SK-N-SH (cell line): ENCODE measurements at regions not wholly inside any gene's neighbourhood (a gene's known extent, or its start where the extent isn't known, plus 50 kb on each side); places are given as distances from the start of the nearest gene placed in this dataset.

Source experiments
- CTCF ChIA-PET: fragments of 300-600, 350-600 bp; formaldehyde crosslinking; extraction: SDS; loops from one replicate; lab custom pipeline; 2021; lab: Yijun Ruan, JAX
- POLR2A ChIA-PET: fragments of 350-600 bp; sonication (Branson Sonifier 250); formaldehyde crosslinking; extraction: SDS; loops from one replicate; lab custom pipeline; 2020; ENCODE audit warnings: antibody characterized with exemption, inconsistent platforms; lab: Yijun Ruan, JAX
- DNase-seq: peaks from one replicate; pipeline ENCODE4 v3.0.0; 2012
- H2AFZ ChIP-seq: fragments of 200-600 bp; sonication (generic); 2 replicates; pipeline ENCODE4 v1.8.1; 2016; ENCODE audit warnings: antibody characterized with exemption, mild to moderate bottlenecking, low read depth
- H3F3A ChIP-seq: fragments of 200-600 bp; sonication (generic); replicated peaks from 2 replicates; pipeline ENCODE3; 2016; ENCODE audit warnings: antibody characterized with exemption, mild to moderate bottlenecking; ENCODE audit not compliant: insufficient read depth
- H3K27ac ChIP-seq, 2 experiments: fragments of 200-500 bp in 1 of 2; fragments of 200-600 bp in 1 of 2; sonication (Bioruptor generic) in 1 of 2; sonication (generic), shearing (Covaris generic) in 1 of 2; 2 replicates each; pipeline versions ENCODE4 v1.5.1 to v1.6.1; 2014 to 2016; ENCODE audit warnings: low read depth in 2 of 2, inconsistent platforms in 1 of 2, low read length in 1 of 2, mild to moderate bottlenecking in 1 of 2, mixed read lengths in 1 of 2
- H3K27me3 ChIP-seq: fragments of 200-600 bp; sonication (generic), shearing (Covaris generic); 2 replicates; pipeline ENCODE4 v1.6.1; 2016; ENCODE audit warnings: mixed run types; ENCODE audit not compliant: insufficient read depth
- H3K36me3 ChIP-seq, 2 experiments: fragments of 200-500 bp in 1 of 2; fragments of 200-600 bp in 1 of 2; sonication (Bioruptor generic) in 1 of 2; sonication (generic) in 1 of 2; replicated peaks in 1 of 2; 2 replicates each; pipeline versions ENCODE3 to v1.5.1; 2014 to 2016; ENCODE audit warnings: low read length in 1 of 2, mild to moderate bottlenecking in 1 of 2; ENCODE audit not compliant: insufficient read depth in 2 of 2, control insufficient read depth in 1 of 2
- H3K4me1 ChIP-seq, 2 experiments: fragments of 200-500 bp in 1 of 2; fragments of 200-600 bp in 1 of 2; sonication (Bioruptor generic) in 1 of 2; sonication (generic), shearing (Covaris generic) in 1 of 2; 2 replicates each; pipeline versions ENCODE4 v1.5.1 to v1.6.1; 2014 to 2016; ENCODE audit warnings: low read depth in 1 of 2, low read length in 1 of 2, mixed run types in 1 of 2; ENCODE audit not compliant: insufficient read depth in 2 of 2, control insufficient read depth in 1 of 2
- H3K4me2 ChIP-seq: fragments of 200-600 bp; sonication (generic), shearing (Covaris generic); 2 replicates; pipeline ENCODE4 v1.6.1; 2017; ENCODE audit warnings: mixed run types
- H3K4me3 ChIP-seq, 2 experiments: fragments of 200-500 bp in 1 of 2; fragments of 200-600 bp in 1 of 2; sonication (Bioruptor generic) in 1 of 2; sonication (generic), shearing (Covaris generic) in 1 of 2; 2 replicates each; pipeline versions ENCODE4 v1.5.1 to v1.8.1; 2014 to 2016; ENCODE audit warnings: low read depth in 2 of 2, inconsistent platforms in 1 of 2, low read length in 1 of 2, mild to moderate bottlenecking in 1 of 2, mixed read lengths in 1 of 2, moderate library complexity in 1 of 2
- H3K79me2 ChIP-seq: fragments of 200-600 bp; sonication (generic); 2 replicates; pipeline ENCODE4 v1.8.1; 2017; ENCODE audit warnings: mild to moderate bottlenecking; ENCODE audit not compliant: insufficient read depth
- H3K9ac ChIP-seq: fragments of 200-600 bp; sonication (generic); 2 replicates; pipeline ENCODE4 v1.6.1; 2017; ENCODE audit warnings: mixed run types
- H3K9me2 ChIP-seq: fragments of 200-600 bp; sonication (generic); 2 replicates; pipeline ENCODE4 v1.6.1; 2017; ENCODE audit warnings: mixed run types
- H3K9me3 ChIP-seq: fragments of 200-600 bp; sonication (generic); 2 replicates; pipeline ENCODE4 v1.6.1; 2017; ENCODE audit warnings: mixed run types, mild to moderate bottlenecking, moderate library complexity
- H4K20me1 ChIP-seq: fragments of 200-600 bp; sonication (generic); 2 replicates; pipeline ENCODE4 v1.6.1; 2017; ENCODE audit warnings: mild to moderate bottlenecking, mixed run types; ENCODE audit not compliant: insufficient read depth
- CTCF ChIP-seq: fragments of 200-600 bp; sonication (generic); IDR thresholded peaks from 2 replicates; pipeline ENCODE4 v1.6.1; 2017; ENCODE audit warnings: antibody characterized with exemption, mild to moderate bottlenecking, moderate library complexity
- EZH2phosphoT487 ChIP-seq: fragments of 200-600 bp; sonication (generic); IDR thresholded peaks from 2 replicates; pipeline ENCODE4 v1.6.1; 2017; ENCODE audit warnings: low read depth, mixed run types, mild to moderate bottlenecking, antibody characterized with exemption, moderate library complexity, borderline replicate concordance
- FOXJ3 ChIP-seq: sonication (generic); formaldehyde crosslinking; IDR thresholded peaks from 2 replicates; pipeline ENCODE4 v1.5.1; 2020; ENCODE audit warnings: mild to moderate bottlenecking, missing genetic modification reagents
- GATA2 ChIP-seq: sonication (generic); formaldehyde crosslinking; IDR thresholded peaks from 2 replicates; pipeline ENCODE4 v1.5.0; 2020; ENCODE audit warnings: mild to moderate bottlenecking, missing genetic modification reagents
- JUND ChIP-seq: IDR thresholded peaks from 2 replicates; pipeline ENCODE4 v1.4.0; 2012
- MAX ChIP-seq: IDR thresholded peaks from 2 replicates; pipeline ENCODE4 v1.4.0; 2012; ENCODE audit warnings: low read depth
- MEF2A ChIP-seq: IDR thresholded peaks from 2 replicates; pipeline ENCODE4 v1.4.0; 2012; ENCODE audit warnings: low read depth, borderline replicate concordance
- MXI1 ChIP-seq: IDR thresholded peaks from 2 replicates; pipeline ENCODE4 v1.6.1; 2012; ENCODE audit warnings: mild to moderate bottlenecking, low read depth, low read length, improper control_type of control experiment
- PBX3 ChIP-seq: IDR thresholded peaks from 2 replicates; pipeline ENCODE4; 2012
- RXRA ChIP-seq: IDR thresholded peaks from 2 replicates; pipeline ENCODE4 v1.4.0; 2012; ENCODE audit warnings: low read depth, mild to moderate bottlenecking, borderline replicate concordance
- TAF1 ChIP-seq: IDR thresholded peaks from 2 replicates; pipeline ENCODE4 v1.6.1; 2012; ENCODE audit warnings: low read depth, mild to moderate bottlenecking, low read length, moderate library complexity, borderline replicate concordance
- USF1 ChIP-seq: IDR thresholded peaks from 2 replicates; pipeline ENCODE4 v1.4.0; 2012; ENCODE audit warnings: low read depth, borderline replicate concordance
- USF2 ChIP-seq: fragments of 150-350 bp; IDR thresholded peaks from 2 replicates; pipeline ENCODE4 v1.6.1; 2017; ENCODE audit warnings: antibody characterized with exemption, low read length, low read depth, borderline replicate concordance
- WGBS: methylation state at CpG from one replicate; pipeline ENCODE4 v1.1.6; 2017; ENCODE audit warnings: low lambda C conversion rate; 5-methylcytosine and 5-hydroxymethylcytosine counted together

GRCh38 chr6:165862813-165863212 lies 199.8 kb upstream of the PDE10A start:
- DNase-seq: no peak
- ChIA-PET POLR2A (no interaction called here), CTCF (interaction anchor here (1.4 to 2.8 kb wide), 3 partner anchors 12 to 137 kb away, joined by 3 to 15 read pairs (median 5); no protein-coding TSS in a partner anchor)
- Histone ChIP-seq H2AFZ (no peak overlapping the region), H3K9me3 (peaks cover 9% of the 10 kb centered on the region), H3K79me2 (no peaks in the 10 kb centered on the region), H3F3A (no peaks in the 10 kb centered on the region), H3K27me3 (no peaks in the 10 kb centered on the region), H3K4me2 (no peak overlapping the region), H3K4me3 (no peak overlapping the region), H3K27ac (no peak overlapping the region), H3K9ac (no peak overlapping the region), H3K4me1 (no peaks in the 10 kb centered on the region), H4K20me1 (no peaks in the 10 kb centered on the region), H3K36me3 (no peaks in the 10 kb centered on the region), H3K9me2 (no peaks in the 10 kb centered on the region)
- TF ChIP-seq EZH2phosphoT487 (no peak), TAF1 (no peak), GATA2 (CRISPR knock-in tag) (no peak), USF2 (no peak), FOXJ3 (CRISPR knock-in tag) (no peak)
- 37% methylated on average over 4 of the region's 4 CpGs for WGBS

GRCh38 chr6:165861226-165861625 lies 198.2 kb upstream of the PDE10A start:
- no peak overlapping the region for H3K9ac ChIP-seq
- no peaks in the 10 kb centered on the region for H3F3A ChIP-seq
- no peak for TF ChIP-seq PBX3
- no peak for TF ChIP-seq TAF1
- TF ChIP-seq CTCF: no peak
- no peak for TF ChIP-seq RXRA
- TF ChIP-seq MEF2A: no peak
- no peak for TF ChIP-seq MAX
- no peak for TF ChIP-seq JUND
- TF ChIP-seq MXI1: no peak
- no peak for TF ChIP-seq USF1
- TF ChIP-seq, all 33 proteins: peak for 0
- no peaks in the 10 kb centered on the region for H3K4me1 ChIP-seq
- ChIA-PET CTCF (interaction anchor here (1.0 to 3.5 kb wide), 4 partner anchors 11 to 245 kb away, joined by 3 to 24 read pairs (median 9); no protein-coding TSS in a partner anchor), POLR2A (no interaction called here)
- WGBS: 30% methylated on average over 6 of the region's 6 CpGs
- H3K27ac ChIP-seq: no peak overlapping the region
- H3K27me3 ChIP-seq: no peaks in the 10 kb centered on the region
- no peaks in the 10 kb centered on the region for H3K9me2 ChIP-seq
- H3K4me3 ChIP-seq: no peak overlapping the region
- H3K9me3 ChIP-seq: peaks cover 9% of the 10 kb centered on the region; the same call in 1 of the 2 replicates
- no peaks in the 10 kb centered on the region for H4K20me1 ChIP-seq
- no peak overlapping the region for H2AFZ ChIP-seq
- DNase-seq: no peak
- no peaks in the 10 kb centered on the region for H3K36me3 ChIP-seq
- H3K4me2 ChIP-seq: no peak overlapping the region
- H3K79me2 ChIP-seq: no peaks in the 10 kb centered on the region
